Fibroblast of pulmonary artery (primary cell): ENCODE measurements at regions not wholly inside any gene's neighbourhood (a gene's known extent, or its start where the extent isn't known, plus 50 kb on each side); places are given as distances from the start of the nearest gene placed in this dataset.

Source experiments
- DNase-seq: peaks from one replicate; pipeline ENCODE4 v3.0.0-alpha.2; 2010; ENCODE audit warnings: low read depth
- H3K4me3 ChIP-seq: replicated peaks from 2 replicates; pipeline ENCODE4 v1.5.1; 2011; ENCODE audit warnings: low read depth, mild to moderate bottlenecking, control low read depth, low read length, moderate library complexity
- TF ChIP-seq, protein P1 (sequence below): IDR thresholded peaks from 2 replicates; pipeline ENCODE4 v1.5.1; 2011; ENCODE audit warnings: mild to moderate bottlenecking, control low read depth, low read length, inconsistent platforms; ENCODE audit errors: missing control alignments

DNA sequence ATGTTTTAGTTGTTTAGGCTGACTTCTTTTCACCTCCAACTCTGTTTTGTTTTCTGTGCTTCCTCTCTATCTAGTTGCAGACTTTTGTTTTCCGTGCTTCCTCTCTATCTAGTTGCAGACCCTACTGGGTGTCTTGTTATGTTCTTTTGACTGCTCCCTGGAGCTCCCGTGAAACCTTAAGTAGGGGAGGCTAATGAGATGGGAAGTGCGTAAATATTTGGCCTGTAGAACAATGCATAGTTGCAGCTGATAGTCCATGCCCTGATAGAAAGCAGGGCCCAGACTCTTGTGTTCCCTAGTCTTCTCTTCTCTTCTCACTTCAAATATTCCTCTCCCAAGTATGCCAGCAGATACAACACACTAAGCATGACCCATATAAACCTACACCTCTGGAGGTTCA, 757.0 kb downstream of the BRINP1 start:
- H3K4me3 ChIP-seq, result no peak overlapping the region
- TF ChIP-seq, protein P1, sequence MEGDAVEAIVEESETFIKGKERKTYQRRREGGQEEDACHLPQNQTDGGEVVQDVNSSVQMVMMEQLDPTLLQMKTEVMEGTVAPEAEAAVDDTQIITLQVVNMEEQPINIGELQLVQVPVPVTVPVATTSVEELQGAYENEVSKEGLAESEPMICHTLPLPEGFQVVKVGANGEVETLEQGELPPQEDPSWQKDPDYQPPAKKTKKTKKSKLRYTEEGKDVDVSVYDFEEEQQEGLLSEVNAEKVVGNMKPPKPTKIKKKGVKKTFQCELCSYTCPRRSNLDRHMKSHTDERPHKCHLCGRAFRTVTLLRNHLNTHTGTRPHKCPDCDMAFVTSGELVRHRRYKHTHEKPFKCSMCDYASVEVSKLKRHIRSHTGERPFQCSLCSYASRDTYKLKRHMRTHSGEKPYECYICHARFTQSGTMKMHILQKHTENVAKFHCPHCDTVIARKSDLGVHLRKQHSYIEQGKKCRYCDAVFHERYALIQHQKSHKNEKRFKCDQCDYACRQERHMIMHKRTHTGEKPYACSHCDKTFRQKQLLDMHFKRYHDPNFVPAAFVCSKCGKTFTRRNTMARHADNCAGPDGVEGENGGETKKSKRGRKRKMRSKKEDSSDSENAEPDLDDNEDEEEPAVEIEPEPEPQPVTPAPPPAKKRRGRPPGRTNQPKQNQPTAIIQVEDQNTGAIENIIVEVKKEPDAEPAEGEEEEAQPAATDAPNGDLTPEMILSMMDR, result no peak
- no peak for DNase-seq

DNA sequence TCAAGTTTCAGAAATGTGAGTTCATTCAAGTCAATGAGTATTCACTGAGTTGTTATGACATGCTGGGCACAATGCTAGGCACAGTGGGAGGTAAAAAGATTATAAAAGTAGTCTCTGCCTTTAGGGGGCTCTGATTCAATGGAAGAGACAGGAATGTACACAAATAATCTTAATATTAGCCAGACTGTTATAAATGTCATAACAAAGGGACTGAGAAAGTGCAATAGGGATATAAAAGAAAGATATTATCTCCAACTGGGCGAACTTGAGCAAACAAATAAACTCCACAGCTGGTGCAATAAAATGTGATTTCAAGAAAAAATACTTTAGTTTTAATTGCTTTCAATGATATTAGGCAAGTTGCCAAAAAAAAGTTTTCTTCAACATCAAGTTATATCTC, 755.2 kb downstream of the BRINP1 start:
- no peak overlapping the region for H3K4me3 ChIP-seq
- TF ChIP-seq, protein P1, result no peak
- no peak for DNase-seq

DNA sequence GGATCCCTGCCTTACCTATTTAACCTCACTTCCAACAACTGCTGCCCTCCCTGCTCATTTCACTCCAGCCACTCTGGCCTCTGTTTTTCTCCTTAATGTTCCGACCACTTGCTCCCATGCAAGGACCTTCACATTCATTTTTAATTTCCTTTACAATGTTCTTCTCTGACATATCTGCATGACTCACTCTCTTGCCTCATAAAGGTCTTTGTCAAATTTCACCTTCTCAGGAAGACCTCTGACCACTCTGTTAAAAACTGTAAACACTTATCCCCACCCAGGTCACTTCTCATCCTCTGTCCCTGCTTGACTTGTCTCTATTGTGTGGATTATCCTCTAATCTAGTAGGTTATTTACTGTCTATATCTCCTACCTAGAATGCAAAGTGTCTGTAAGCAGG, 751.2 kb downstream of the BRINP1 start:
- H3K4me3 ChIP-seq, result no peak overlapping the region
- no peak for DNase-seq
- TF ChIP-seq, protein P1, result no peak

DNA sequence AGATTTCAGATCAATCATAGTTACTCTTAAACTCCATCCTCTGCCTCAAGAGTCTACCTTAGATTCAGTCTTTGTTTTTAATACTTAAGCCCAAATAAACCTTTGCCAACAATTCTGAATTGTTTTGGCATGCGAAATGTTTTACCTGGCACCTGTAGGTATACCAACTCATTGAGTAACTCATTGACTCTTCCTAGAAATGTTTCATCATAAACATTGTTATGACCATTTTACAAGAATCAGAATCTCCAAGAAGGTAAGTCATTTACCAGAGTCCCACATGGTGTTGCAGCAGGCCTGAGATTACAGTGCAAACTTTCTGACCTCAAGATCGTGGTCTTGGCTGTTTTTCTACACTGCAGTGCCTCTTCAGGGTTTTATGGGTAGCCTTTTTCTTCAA, 750.4 kb downstream of the BRINP1 start:
- no peak for DNase-seq
- no peak overlapping the region for H3K4me3 ChIP-seq
- TF ChIP-seq, protein P1, result no peak

DNA sequence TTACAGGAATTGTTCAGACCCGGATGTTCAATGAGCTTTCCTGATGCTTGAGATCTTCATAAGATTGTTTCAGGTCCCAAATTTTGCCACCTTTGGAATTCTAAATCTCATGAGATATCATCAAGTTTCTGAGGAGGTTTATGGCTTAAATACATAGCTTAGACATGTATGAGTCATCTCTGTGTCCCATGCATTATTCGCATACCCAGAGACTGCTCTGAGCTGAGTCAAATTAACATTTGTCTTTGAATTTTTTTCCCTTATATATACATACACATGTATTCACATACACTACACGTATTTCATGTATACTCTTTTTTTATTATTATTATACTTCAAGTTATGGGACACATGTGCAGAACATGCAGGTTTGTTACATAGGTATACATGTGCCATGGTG, 744.6 kb downstream of the BRINP1 start:
- no peak overlapping the region for H3K4me3 ChIP-seq
- no peak for DNase-seq
- TF ChIP-seq, protein P1, result no peak

DNA sequence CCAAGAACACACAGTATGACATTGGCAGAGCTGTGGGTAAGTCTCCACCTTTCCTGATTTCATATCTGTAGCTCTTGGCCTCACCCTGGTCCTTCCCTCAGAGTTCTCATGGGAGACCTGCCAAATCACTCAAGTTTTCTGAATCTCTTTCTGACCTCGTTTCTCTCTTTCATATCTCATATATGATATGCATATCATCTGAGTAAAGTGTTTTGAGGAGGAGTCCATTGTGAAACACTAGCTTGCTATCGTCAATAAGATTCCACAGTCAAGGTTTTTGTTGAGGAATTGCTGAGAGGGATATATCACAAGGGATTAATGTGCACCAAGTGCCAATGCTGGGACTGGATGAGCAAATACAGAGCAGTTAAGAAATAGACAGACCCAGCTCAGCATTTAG, 739.2 kb downstream of the BRINP1 start:
- H3K4me3 ChIP-seq, result no peak overlapping the region
- no peak for DNase-seq
- TF ChIP-seq, protein P1, result no peak

DNA sequence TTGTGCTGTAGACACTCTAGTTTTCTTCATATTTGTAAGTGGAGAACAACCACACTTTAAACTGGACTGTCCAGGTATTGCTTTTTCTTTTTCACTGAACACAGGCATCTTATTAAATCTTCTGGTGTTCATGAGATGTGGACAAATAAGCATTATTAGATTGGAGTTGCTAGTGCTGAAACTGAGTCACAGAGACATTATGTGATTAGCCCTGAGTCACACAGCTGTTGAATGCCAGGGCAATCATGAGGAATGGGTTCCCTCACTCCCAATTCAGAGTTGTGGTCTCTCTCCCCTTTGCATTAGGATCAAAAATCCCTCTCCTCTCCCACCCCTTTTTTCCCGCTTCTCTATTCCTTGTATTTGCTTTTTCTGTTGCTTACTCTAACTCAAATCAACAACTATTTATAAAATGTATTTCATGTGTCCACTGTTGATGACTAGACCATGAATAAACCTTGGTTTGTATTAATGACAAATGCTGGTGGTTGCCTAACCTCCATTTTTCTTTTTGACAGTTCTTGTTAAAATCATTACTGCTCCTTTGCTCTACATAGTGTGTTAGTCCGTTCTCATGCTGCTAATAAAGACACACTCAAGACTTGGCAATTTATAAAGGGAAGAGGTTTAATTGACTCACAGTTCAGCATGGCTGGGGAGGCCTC, 738.2 kb downstream of the BRINP1 start:
- no peak for DNase-seq
- no peak overlapping the region for H3K4me3 ChIP-seq
- TF ChIP-seq, protein P1, result no peak
